ENCODE measurements at regions not wholly inside any gene's neighbourhood (a gene's known extent, or its start where the extent isn't known, plus 50 kb on each side); places are given as distances from the start of the nearest gene placed in this dataset.
"Not testable (repeated sequence)": the region's sequence is repeated elsewhere in the genome, so short reads cannot be mapped to it uniquely, and the experiment has no call there.

- Mint-ChIP-seq H3K36me3 (ENCODE audit: low read depth) (no peaks in the 10 kb centered on the region), H3K27me3 (no peaks in the 10 kb centered on the region), H3K9me3 (peaks cover 3% of the 10 kb centered on the region), H3K27ac (no peak overlapping the region), H3K4me3 (no peak overlapping the region), H3K4me1 (ENCODE audit: low read depth) (no peaks in the 10 kb centered on the region)
Observed at GRCh38 chr6:112522587-112522986, 175.5 kb downstream of the RFPL4B start.

- H3K4me1 Mint-ChIP-seq (ENCODE audit: low read depth) = no peaks in the 10 kb centered on the region
- no peaks in the 10 kb centered on the region for H3K36me3 Mint-ChIP-seq (ENCODE audit: low read depth)
- H3K4me3 Mint-ChIP-seq = no peak overlapping the region
Observed at GRCh38 chr6:112524071-112524470, 176.9 kb downstream of the RFPL4B start.

GRCh38 chr6:112525749-112526148 is 178.6 kb downstream of the RFPL4B start:
- no peak overlapping the region for H3K27ac Mint-ChIP-seq
- no peaks in the 10 kb centered on the region for H3K27me3 Mint-ChIP-seq
- no peaks in the 10 kb centered on the region for H3K4me1 Mint-ChIP-seq (ENCODE audit: low read depth)
- H3K36me3 Mint-ChIP-seq (ENCODE audit: low read depth) = no peaks in the 10 kb centered on the region
- peaks cover 3% of the 10 kb centered on the region for H3K9me3 Mint-ChIP-seq
- no peak overlapping the region for H3K4me3 Mint-ChIP-seq

More at GRCh38 chr6:112524071-112524470, 176.9 kb downstream of the RFPL4B start:
- Mint-ChIP-seq H3K27ac (no peak overlapping the region), H3K27me3 (no peaks in the 10 kb centered on the region), H3K9me3 (peaks cover 3% of the 10 kb centered on the region)

GRCh38 chr6:112526594-112526993 is 179.5 kb downstream of the RFPL4B start:
- Mint-ChIP-seq H3K4me1 (ENCODE audit: low read depth) (no peaks in the 10 kb centered on the region), H3K36me3 (ENCODE audit: low read depth) (no peaks in the 10 kb centered on the region), H3K9me3 (peaks cover 3% of the 10 kb centered on the region), H3K4me3 (no peak overlapping the region), H3K27ac (no peak overlapping the region), H3K27me3 (no peaks in the 10 kb centered on the region)

GRCh38 chr6:112528306-112528705 is 181.2 kb downstream of the RFPL4B start:
- not testable (repeated sequence) for H3K27ac Mint-ChIP-seq; H3K4me3 Mint-ChIP-seq; H3K27me3 Mint-ChIP-seq; H3K9me3 Mint-ChIP-seq; H3K4me1 Mint-ChIP-seq (ENCODE audit: low read depth); H3K36me3 Mint-ChIP-seq (ENCODE audit: low read depth)

- H3K9me3 Mint-ChIP-seq = peaks cover 11% of the 10 kb centered on the region
- H3K27ac Mint-ChIP-seq = no peak overlapping the region
Observed at GRCh38 chr6:112535816-112536215, 188.7 kb downstream of the RFPL4B start.

GRCh38 chr6:112539355-112539754 is 192.2 kb downstream of the RFPL4B start:
- Mint-ChIP-seq H3K27me3 (no peaks in the 10 kb centered on the region), H3K27ac (no peak overlapping the region), H3K4me1 (ENCODE audit: low read depth) (no peaks in the 10 kb centered on the region), H3K9me3 (peaks cover 15% of the 10 kb centered on the region), H3K4me3 (no peak overlapping the region), H3K36me3 (ENCODE audit: low read depth) (no peaks in the 10 kb centered on the region)

More at GRCh38 chr6:112535816-112536215, 188.7 kb downstream of the RFPL4B start:
- Mint-ChIP-seq H3K36me3 (ENCODE audit: low read depth) (no peaks in the 10 kb centered on the region), H3K27me3 (no peaks in the 10 kb centered on the region), H3K4me1 (ENCODE audit: low read depth) (no peaks in the 10 kb centered on the region), H3K4me3 (no peak overlapping the region)

GRCh38 chr6:112541847-112542246 is 194.7 kb downstream of the RFPL4B start:
- H3K27me3 Mint-ChIP-seq; H3K4me3 Mint-ChIP-seq; H3K36me3 Mint-ChIP-seq (ENCODE audit: low read depth); H3K27ac Mint-ChIP-seq; H3K4me1 Mint-ChIP-seq (ENCODE audit: low read depth); H3K9me3 Mint-ChIP-seq: not testable (repeated sequence)

GRCh38 chr6:112547321-112548085 is 200.4 kb downstream of the RFPL4B start:
- H3K4me1 Mint-ChIP-seq (ENCODE audit: low read depth); H3K27ac Mint-ChIP-seq: not testable (repeated sequence)

GRCh38 chr6:112549749-112550148 is 202.6 kb downstream of the RFPL4B start:
- no peak overlapping the region for H3K27ac Mint-ChIP-seq
- H3K9me3 Mint-ChIP-seq = no peaks in the 10 kb centered on the region
- H3K4me3 Mint-ChIP-seq = no peak overlapping the region
- no peaks in the 10 kb centered on the region for H3K36me3 Mint-ChIP-seq (ENCODE audit: low read depth)
- no peaks in the 10 kb centered on the region for H3K27me3 Mint-ChIP-seq
- H3K4me1 Mint-ChIP-seq (ENCODE audit: low read depth) = no peaks in the 10 kb centered on the region

More at GRCh38 chr6:112547321-112548085, 200.4 kb downstream of the RFPL4B start:
- H3K9me3 Mint-ChIP-seq; H3K36me3 Mint-ChIP-seq (ENCODE audit: low read depth); H3K27me3 Mint-ChIP-seq; H3K4me3 Mint-ChIP-seq: not testable (repeated sequence)

- no peaks in the 10 kb centered on the region for H3K4me1 Mint-ChIP-seq (ENCODE audit: low read depth)
Observed at GRCh38 chr6:112557435-112557834, 210.3 kb downstream of the RFPL4B start.

GRCh38 chr6:112557961-112558360 is 210.8 kb downstream of the RFPL4B start:
- H3K9me3 Mint-ChIP-seq = peaks cover 5% of the 10 kb centered on the region

More at GRCh38 chr6:112557435-112557834, 210.3 kb downstream of the RFPL4B start:
- peaks cover 5% of the 10 kb centered on the region for H3K9me3 Mint-ChIP-seq
- H3K27me3 Mint-ChIP-seq = no peaks in the 10 kb centered on the region
- H3K4me3 Mint-ChIP-seq = no peak overlapping the region
- H3K27ac Mint-ChIP-seq = no peak overlapping the region
- no peaks in the 10 kb centered on the region for H3K36me3 Mint-ChIP-seq (ENCODE audit: low read depth)

GRCh38 chr6:112560651-112561050 is 213.5 kb downstream of the RFPL4B start:
- Mint-ChIP-seq H3K27ac (no peak overlapping the region), H3K4me1 (ENCODE audit: low read depth) (no peaks in the 10 kb centered on the region), H3K4me3 (no peak overlapping the region), H3K9me3 (peaks cover 5% of the 10 kb centered on the region), H3K36me3 (ENCODE audit: low read depth) (no peaks in the 10 kb centered on the region), H3K27me3 (no peaks in the 10 kb centered on the region)

More at GRCh38 chr6:112557961-112558360, 210.8 kb downstream of the RFPL4B start:
- H3K36me3 Mint-ChIP-seq (ENCODE audit: low read depth) = no peaks in the 10 kb centered on the region
- no peak overlapping the region for H3K4me3 Mint-ChIP-seq
- H3K27ac Mint-ChIP-seq = no peak overlapping the region
- H3K27me3 Mint-ChIP-seq = no peaks in the 10 kb centered on the region
- H3K4me1 Mint-ChIP-seq (ENCODE audit: low read depth) = no peaks in the 10 kb centered on the region

GRCh38 chr6:112562301-112563231 is 215.4 kb downstream of the RFPL4B start:
- H3K27ac Mint-ChIP-seq = no peak overlapping the region
- no peak overlapping the region for H3K4me3 Mint-ChIP-seq
- no peaks in the 10 kb centered on the region for H3K9me3 Mint-ChIP-seq
- H3K36me3 Mint-ChIP-seq (ENCODE audit: low read depth) = no peaks in the 10 kb centered on the region
- H3K27me3 Mint-ChIP-seq = no peaks in the 10 kb centered on the region
- no peaks in the 10 kb centered on the region for H3K4me1 Mint-ChIP-seq (ENCODE audit: low read depth)

GRCh38 chr6:112563368-112563767 is 216.2 kb downstream of the RFPL4B start:
- no peaks in the 10 kb centered on the region for H3K36me3 Mint-ChIP-seq (ENCODE audit: low read depth)

More at GRCh38 chr6:112563368-112563767, 216.2 kb downstream of the RFPL4B start:
- Mint-ChIP-seq H3K9me3 (no peaks in the 10 kb centered on the region), H3K4me3 (no peak overlapping the region), H3K4me1 (ENCODE audit: low read depth) (no peaks in the 10 kb centered on the region), H3K27me3 (no peaks in the 10 kb centered on the region), H3K27ac (no peak overlapping the region)
